ENCODE measurements at regions not wholly inside any gene's neighbourhood (a gene's known extent, or its start where the extent isn't known, plus 50 kb on each side); places are given as distances from the start of the nearest gene placed in this dataset.

DNA sequence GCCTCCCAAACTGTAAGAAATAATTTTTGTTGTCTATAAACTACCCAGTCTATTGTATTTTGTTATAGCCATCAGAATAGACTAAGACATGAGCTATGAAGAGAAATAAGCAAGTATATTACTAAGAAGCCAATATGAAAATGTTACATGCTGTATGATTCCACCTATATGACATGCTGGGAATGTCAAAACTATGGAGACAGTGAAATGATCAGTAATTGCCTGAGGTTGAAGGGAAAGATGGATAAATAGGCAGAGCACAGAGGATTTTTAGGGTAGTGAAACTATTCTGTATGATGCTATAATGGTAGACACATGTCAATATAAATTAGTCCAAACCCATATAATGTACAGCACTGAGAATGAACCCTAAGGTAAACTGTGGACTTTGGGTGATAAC lies 261.3 kb upstream of the PCDH15 start:
- TF ChIP-seq, protein P1, sequence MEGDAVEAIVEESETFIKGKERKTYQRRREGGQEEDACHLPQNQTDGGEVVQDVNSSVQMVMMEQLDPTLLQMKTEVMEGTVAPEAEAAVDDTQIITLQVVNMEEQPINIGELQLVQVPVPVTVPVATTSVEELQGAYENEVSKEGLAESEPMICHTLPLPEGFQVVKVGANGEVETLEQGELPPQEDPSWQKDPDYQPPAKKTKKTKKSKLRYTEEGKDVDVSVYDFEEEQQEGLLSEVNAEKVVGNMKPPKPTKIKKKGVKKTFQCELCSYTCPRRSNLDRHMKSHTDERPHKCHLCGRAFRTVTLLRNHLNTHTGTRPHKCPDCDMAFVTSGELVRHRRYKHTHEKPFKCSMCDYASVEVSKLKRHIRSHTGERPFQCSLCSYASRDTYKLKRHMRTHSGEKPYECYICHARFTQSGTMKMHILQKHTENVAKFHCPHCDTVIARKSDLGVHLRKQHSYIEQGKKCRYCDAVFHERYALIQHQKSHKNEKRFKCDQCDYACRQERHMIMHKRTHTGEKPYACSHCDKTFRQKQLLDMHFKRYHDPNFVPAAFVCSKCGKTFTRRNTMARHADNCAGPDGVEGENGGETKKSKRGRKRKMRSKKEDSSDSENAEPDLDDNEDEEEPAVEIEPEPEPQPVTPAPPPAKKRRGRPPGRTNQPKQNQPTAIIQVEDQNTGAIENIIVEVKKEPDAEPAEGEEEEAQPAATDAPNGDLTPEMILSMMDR (IDR thresholded peaks at IDR 0.05), result no peak
- no peak for TF ChIP-seq POLR2A (IDR thresholded peaks at IDR 0.05)
- TF ChIP-seq EP300 (IDR thresholded peaks at IDR 0.05), result no peak

Data from sigmoid colon (tissue), 4 donors.